DMS 273 (cell line): ENCODE measurements at regions not wholly inside any gene's neighbourhood (a gene's known extent, or its start where the extent isn't known, plus 50 kb on each side); places are given as distances from the start of the nearest gene placed in this dataset.
A peak's percentile ranks its signal among the peaks of the same experiment; 100 is the strongest.

ENCODE experiments used
- DNase-seq: peaks from one replicate; lab custom pipeline; 2025; ENCODE audit not compliant: unreplicated experiment; lab: John Stamatoyannopoulos, UW

GRCh38 chr2:219946021-219946420 is 318.6 kb downstream of the SLC4A3 start:
- DNase-seq: no peak

GRCh38 chr2:219946529-219946928 is 319.1 kb downstream of the SLC4A3 start:
- DNase-seq: no peak

- no peak for DNase-seq
Measured at GRCh38 chr2:219947575-219947974, 320.1 kb downstream of the SLC4A3 start.

GRCh38 chr2:219949053-219949452 is 321.6 kb downstream of the SLC4A3 start:
- no peak for DNase-seq

- DNase-seq: peak; percentile 4
Measured at GRCh38 chr2:219951099-219951498, 323.7 kb downstream of the SLC4A3 start.

- DNase-seq: no peak
Measured at GRCh38 chr2:219954331-219954730, 326.9 kb downstream of the SLC4A3 start.

GRCh38 chr2:219957820-219958219 is 330.4 kb downstream of the SLC4A3 start:
- no peak for DNase-seq

- DNase-seq: no peak
Measured at GRCh38 chr2:219958941-219959340, 331.5 kb downstream of the SLC4A3 start.

GRCh38 chr2:219959471-219959870 is 332.0 kb downstream of the SLC4A3 start:
- no peak for DNase-seq

GRCh38 chr2:219961947-219962498 is 334.6 kb downstream of the SLC4A3 start:
- no peak for DNase-seq

- no peak for DNase-seq
Measured at GRCh38 chr2:219962801-219963200, 335.4 kb downstream of the SLC4A3 start.

- no peak for DNase-seq
Measured at GRCh38 chr2:219965287-219966194, 338.1 kb downstream of the SLC4A3 start.

GRCh38 chr2:219967247-219968245 is 340.1 kb downstream of the SLC4A3 start:
- no peak for DNase-seq

- no peak for DNase-seq
Measured at GRCh38 chr2:219968685-219969345, 341.4 kb downstream of the SLC4A3 start.

- no peak for DNase-seq
Measured at GRCh38 chr2:219969508-219969907, 342.1 kb downstream of the SLC4A3 start.

- no peak for DNase-seq
Measured at GRCh38 chr2:219973136-219973535, 345.7 kb downstream of the SLC4A3 start.

- no peak for DNase-seq
Measured at GRCh38 chr2:219976871-219977270, 349.4 kb downstream of the SLC4A3 start.

- no peak for DNase-seq
Measured at GRCh38 chr2:219980638-219981037, 353.2 kb downstream of the SLC4A3 start.

- no peak for DNase-seq
Measured at GRCh38 chr2:219983836-219984235, 356.4 kb downstream of the SLC4A3 start.

- DNase-seq: no peak
Measured at GRCh38 chr2:219985017-219985416, 357.6 kb downstream of the SLC4A3 start.

- no peak for DNase-seq
Measured at GRCh38 chr2:219987830-219988229, 360.4 kb downstream of the SLC4A3 start.
